GM21423 (cell line): ENCODE measurements at regions not wholly inside any gene's neighbourhood (a gene's known extent, or its start where the extent isn't known, plus 50 kb on each side); places are given as distances from the start of the nearest gene placed in this dataset.

Source experiments
- ATAC-seq: cut with Tn5 transposase; IDR thresholded peaks from one replicate; pipeline ENCODE4 v1.9.1; 2021; ENCODE audit warnings: mild to moderate bottlenecking, moderate library complexity; ENCODE audit not compliant: unreplicated experiment

- no peak for ATAC-seq
Observed at GRCh38 chr2:145140658-145141057, 620.7 kb upstream of the ZEB2 start.

DNA sequence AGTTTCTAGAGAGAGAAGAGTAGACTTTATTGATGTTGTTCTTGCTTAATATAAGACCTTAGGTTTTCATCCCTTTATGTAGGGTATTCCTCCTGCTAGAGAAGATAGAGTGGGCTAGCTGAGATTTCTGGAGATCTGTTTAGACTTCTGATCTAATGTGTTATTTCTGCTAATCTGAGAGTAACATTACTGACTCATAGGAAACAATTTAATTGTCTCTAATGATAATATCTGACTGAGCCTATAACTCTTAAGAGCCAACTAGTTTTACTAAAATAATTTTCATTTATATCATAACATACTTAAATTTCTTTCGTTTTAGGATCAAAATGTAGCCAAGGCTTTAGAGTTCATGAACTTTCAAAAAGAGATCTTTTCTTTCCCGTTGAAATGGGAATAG is 618.7 kb upstream of the ZEB2 start:
- ATAC-seq, result no peak

DNA sequence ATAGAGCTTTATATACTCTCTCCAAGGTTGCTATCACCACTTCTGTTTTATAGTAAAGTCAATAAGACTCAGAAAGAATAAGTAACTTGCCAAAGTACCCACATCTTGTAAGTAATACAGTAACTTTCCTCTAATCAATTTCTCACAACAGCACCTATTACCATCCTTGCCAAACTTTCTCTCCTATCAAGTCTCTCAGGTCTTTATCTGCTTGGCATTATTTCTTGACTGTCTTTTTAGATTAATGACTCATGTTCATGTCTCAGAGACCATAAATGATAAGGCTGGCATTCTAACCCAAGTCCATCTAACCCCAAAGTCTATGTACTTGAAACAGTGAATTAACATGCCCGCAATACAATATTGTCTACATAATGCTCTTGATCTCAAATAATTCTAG is 618.0 kb upstream of the ZEB2 start:
- no peak for ATAC-seq

GRCh38 chr2:145137211-145137610 is 617.3 kb upstream of the ZEB2 start:
- ATAC-seq, result no peak

GRCh38 chr2:145136702-145137101 is 616.8 kb upstream of the ZEB2 start:
- no peak for ATAC-seq

DNA sequence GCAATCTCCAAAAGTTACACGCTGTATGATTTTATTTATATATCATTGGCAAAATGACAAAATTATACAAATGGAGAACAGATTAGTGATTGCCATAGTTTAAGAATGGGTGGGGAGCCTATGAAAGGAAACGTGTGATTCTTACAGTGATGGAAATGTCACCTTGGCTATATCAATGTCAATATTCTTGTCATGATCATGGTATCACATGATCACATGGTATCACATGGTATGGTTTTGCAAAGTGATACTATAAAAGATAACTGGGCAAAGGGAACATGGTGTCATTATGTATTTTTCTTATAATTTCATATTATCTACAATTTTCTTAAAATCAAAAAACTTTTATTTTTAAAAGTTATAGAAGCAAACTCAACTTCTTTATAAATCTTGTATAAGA is 606.2 kb upstream of the ZEB2 start:
- ATAC-seq, result no peak

DNA sequence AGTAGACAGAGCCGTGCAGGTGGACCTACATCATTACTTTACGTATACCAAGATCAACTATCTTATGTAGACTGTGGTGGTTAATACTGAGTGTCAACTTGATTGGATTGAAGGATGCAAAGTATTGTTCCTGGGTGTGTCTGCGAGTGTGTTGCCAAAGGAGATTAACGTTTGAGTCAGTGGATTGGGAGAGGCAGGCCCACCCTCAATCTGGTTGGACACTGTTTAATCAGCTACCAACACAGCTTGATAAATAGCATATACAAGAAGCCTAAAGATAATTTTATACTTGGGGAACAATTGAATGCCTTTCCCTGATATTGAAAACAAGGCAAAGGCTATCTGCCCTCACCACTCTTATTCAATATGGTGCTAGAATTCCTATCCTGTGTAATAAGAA is 604.2 kb upstream of the ZEB2 start:
- ATAC-seq, result no peak

DNA sequence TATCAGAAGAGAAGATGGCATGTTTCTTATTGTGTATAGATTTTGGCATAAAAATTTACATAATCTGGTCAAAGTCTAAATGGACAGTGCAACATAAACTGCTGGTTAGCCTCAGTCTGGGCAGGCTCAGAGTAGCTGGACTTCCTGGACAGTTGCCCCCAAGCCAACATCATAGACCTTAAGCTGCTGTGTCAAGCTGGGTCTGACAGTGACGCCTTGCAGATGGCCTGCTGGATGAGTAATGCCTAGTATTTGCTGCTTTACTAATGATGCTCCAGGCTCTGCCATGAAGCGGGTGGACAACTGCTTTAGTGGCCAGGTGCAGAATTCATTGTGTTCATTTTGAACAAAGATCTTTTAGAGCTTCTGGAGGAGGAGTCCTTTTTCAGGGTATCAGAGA is 603.7 kb upstream of the ZEB2 start:
- no peak for ATAC-seq

GRCh38 chr2:145119225-145119624 is 599.3 kb upstream of the ZEB2 start:
- ATAC-seq, result peak; percentile 68

GRCh38 chr2:145116834-145117725 is 597.2 kb upstream of the ZEB2 start:
- no peak for ATAC-seq

DNA sequence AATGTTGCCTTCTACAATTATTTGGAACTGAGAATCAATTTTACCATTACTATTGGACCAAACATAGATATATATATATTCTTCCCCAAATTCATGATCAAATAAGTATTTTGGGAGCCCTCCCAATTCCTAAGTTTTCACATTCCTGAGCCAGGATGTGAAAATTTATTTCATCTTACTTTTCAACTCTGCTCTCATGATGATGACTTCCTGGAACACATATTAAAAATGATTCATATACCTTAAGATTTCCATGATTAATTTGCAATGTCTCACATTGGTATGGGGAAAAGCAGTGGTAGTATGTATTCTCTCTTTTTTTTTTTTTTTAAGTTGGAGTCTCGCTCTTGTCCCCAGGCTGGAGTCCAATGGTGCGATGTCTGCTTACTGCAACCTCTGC is 596.1 kb upstream of the ZEB2 start:
- no peak for ATAC-seq

GRCh38 chr2:145114726-145115125 is 594.8 kb upstream of the ZEB2 start:
- no peak for ATAC-seq

GRCh38 chr2:145112467-145112866 is 592.5 kb upstream of the ZEB2 start:
- no peak for ATAC-seq

DNA sequence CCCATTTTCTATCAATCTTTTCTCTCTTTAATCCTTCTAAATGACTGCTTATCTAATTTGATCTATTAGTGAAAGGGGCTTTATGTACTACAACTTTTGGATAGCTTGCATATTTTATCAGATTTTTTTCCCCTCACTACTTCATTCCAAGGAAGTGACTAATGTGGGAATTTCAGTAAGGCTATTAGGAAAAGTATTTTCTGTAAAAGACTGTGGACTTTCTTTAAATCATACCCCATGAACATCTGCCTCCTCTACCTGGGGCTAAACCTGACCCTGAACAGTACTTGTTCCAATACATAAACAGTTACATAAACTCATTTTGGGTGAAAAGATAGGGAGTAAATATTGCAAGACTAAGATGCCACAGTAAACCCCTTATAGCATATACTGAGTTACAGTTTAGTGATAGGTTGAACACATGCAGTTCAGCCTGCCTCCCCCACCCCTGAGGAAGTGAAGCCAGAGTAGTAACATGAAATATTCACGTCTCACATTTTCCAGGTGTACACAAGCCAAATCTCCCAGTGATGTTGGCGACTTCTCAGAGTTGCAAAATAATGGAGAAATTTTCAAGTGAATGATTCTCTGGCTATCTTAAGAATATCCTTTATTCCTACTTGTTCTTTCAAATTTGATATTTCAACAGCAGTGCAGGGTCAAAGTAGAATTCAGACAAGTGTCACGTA is 590.9 kb upstream of the ZEB2 start:
- no peak for ATAC-seq

GRCh38 chr2:145108959-145109710 is 589.2 kb upstream of the ZEB2 start:
- no peak for ATAC-seq

GRCh38 chr2:145108361-145108778 is 588.5 kb upstream of the ZEB2 start:
- ATAC-seq, result no peak

- no peak for ATAC-seq
Observed at GRCh38 chr2:145106293-145106692, 586.4 kb upstream of the ZEB2 start.

GRCh38 chr2:145102706-145103105 is 582.8 kb upstream of the ZEB2 start:
- ATAC-seq, result no peak

DNA sequence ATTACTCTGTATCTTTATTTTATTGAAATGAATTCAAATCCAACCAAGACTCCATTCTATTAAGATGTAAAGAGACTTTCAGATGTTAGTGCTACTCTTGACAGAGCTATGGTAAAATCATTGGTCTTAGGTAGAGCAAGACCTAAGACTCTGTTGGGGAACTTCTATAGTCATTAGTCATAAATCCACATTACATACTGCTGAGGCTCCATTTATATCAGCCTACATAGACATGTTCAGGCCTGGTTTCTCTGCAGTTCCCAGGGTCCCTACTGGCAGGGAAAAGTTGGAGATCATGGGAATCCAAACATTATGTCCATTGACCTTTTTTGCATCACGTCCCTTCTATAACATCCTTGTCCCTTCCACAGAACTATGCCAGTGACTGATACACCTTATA is 580.4 kb upstream of the ZEB2 start:
- ATAC-seq, result no peak

GRCh38 chr2:145096582-145096981 is 576.7 kb upstream of the ZEB2 start:
- ATAC-seq, result no peak

- no peak for ATAC-seq
Observed at GRCh38 chr2:145095641-145096435, 575.9 kb upstream of the ZEB2 start.
